Erythroblast (primary cell): ENCODE measurements at regions not wholly inside any gene's neighbourhood (a gene's known extent, or its start where the extent isn't known, plus 50 kb on each side); places are given as distances from the start of the nearest gene placed in this dataset.

Experiments used
- GATA1 ChIP-seq: IDR thresholded peaks from 2 replicates; pipeline ENCODE4 v1.6.1; 2011; ENCODE audit warnings: low read depth, mild to moderate bottlenecking, control low read depth, low read length, moderate library complexity
- POLR2A ChIP-seq: IDR thresholded peaks from 2 replicates; pipeline ENCODE4 v1.6.1; 2011; ENCODE audit warnings: mild to moderate bottlenecking, low read length

- TF ChIP-seq POLR2A (no peak), GATA1 (no peak)
These were observed 104.0 kb upstream of the PPP2R5A start for GRCh38 chr1:212181015-212181882.
